ENCODE measurements at regions not wholly inside any gene's neighbourhood (a gene's known extent, or its start where the extent isn't known, plus 50 kb on each side); places are given as distances from the start of the nearest gene placed in this dataset.
"Not testable (repeated sequence)": the region's sequence is repeated elsewhere in the genome, so short reads cannot be mapped to it uniquely, and the experiment has no call there.

DNA sequence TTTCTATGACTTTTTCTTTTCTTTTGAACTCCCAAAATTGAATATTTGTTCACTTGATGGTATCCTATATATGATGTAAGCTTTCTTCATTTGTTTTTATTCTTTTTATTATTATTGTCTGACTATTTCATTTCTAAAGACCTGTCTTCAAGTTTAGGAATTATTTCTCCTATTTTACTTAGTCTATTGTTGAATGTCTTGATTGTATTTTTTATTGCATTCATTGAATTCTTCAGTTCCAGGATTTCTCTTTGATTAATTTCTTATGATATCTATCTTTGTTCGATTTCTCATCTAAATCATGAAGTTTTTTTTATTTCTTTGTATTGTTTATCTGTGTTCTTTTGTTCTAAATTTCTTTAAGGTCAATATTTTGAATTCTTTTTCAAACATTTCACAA is 238.8 kb downstream of the TTC6 start:
- Mint-ChIP-seq H3K9me3 (peaks cover 0 to 70% (median 49%) of the 10 kb centered on the region in 8 donors), H3K27ac (no peak overlapping the region), H3K4me1 (no peaks in the 10 kb centered on the region), H3K27me3 (no peaks in the 10 kb centered on the region), H3K4me3 (no peak overlapping the region), H3K36me3 (no peaks in the 10 kb centered on the region)
- intact Hi-C loops (cut with micrococcal nuclease), result no loop called here
- no peak overlapping the region for H3K27ac ChIP-seq (ENCODE audit: low read depth, low read length)
- H3K27me3 ChIP-seq (ENCODE audit: insufficient read depth, low read length), result no peaks in the 10 kb centered on the region
- CTCF ChIA-PET (ENCODE audit: partially characterized antibody), result no interaction called here
- H3K4me3 ChIP-seq (ENCODE audit: low read length in 2 of 2), result no peak overlapping the region
- no peak for DNase-seq
- H3K36me3 ChIP-seq (ENCODE audit: insufficient read depth, low read length), result no peaks in the 10 kb centered on the region
- no peaks in the 10 kb centered on the region for H3K9me3 ChIP-seq (ENCODE audit: control insufficient read depth in 1 of 2, low read length in 2 of 2)
- POLR2A ChIA-PET (ENCODE audit: partially characterized antibody), result no interaction called here
- H3K4me1 ChIP-seq (ENCODE audit: insufficient read depth, low read length), result no peaks in the 10 kb centered on the region

DNA sequence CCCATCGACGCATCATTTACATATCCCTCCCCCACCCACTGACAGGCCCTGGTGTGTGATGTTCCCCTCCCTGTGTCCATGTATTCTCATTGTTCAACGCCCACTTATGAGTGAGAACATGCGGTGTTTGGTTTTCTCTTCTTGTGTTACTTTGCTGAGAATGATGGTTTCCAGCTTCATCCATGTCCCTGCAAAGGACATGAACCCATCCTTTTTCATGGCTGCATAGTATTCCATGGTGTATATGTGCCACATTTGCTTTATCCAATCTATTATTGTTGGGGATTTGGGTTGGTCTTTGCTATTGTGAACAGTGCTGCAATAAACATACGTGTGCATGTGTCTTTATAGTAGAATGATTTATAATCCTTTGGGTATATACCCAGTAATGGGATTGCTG is 243.3 kb downstream of the TTC6 start:
- H3K9me3 ChIP-seq (ENCODE audit: control insufficient read depth in 1 of 2, low read length in 2 of 2); H3K27me3 ChIP-seq (ENCODE audit: insufficient read depth, low read length); H3K4me3 Mint-ChIP-seq; H3K36me3 Mint-ChIP-seq; H3K4me3 ChIP-seq (ENCODE audit: low read length in 2 of 2); H3K36me3 ChIP-seq (ENCODE audit: insufficient read depth, low read length); H3K4me1 Mint-ChIP-seq; H3K27ac Mint-ChIP-seq; H3K4me1 ChIP-seq (ENCODE audit: insufficient read depth, low read length); DNase-seq; intact Hi-C loops (cut with micrococcal nuclease); H3K27ac ChIP-seq (ENCODE audit: low read depth, low read length); H3K27me3 Mint-ChIP-seq; POLR2A ChIA-PET (ENCODE audit: partially characterized antibody); CTCF ChIA-PET (ENCODE audit: partially characterized antibody): not testable (repeated sequence)
- peaks cover 3 to 47% (median 29%) of the 10 kb centered on the region in 8 donors for H3K9me3 Mint-ChIP-seq

DNA sequence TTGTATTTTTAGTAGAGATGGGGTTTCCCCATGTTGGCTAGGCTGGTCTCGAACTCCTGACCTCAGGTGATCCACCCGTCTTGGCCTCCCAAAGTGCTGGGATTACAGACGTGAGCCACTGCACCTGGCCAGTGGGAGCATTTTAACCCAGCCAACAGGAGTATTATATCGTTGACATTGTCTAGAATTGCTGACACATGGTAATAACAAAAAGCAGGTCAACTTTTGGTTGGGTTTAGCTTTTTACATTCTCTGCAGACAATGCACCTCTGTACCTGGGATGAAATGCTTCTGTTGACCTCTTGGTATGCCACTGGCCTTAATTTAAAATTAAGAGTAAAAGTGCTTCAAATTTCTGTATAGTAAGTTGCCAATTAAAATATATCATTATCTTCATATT is 245.6 kb downstream of the TTC6 start:
- intact Hi-C loops (cut with micrococcal nuclease); H3K27ac Mint-ChIP-seq; H3K4me3 Mint-ChIP-seq; H3K4me1 Mint-ChIP-seq; H3K9me3 ChIP-seq (ENCODE audit: control insufficient read depth in 1 of 2, low read length in 2 of 2); H3K4me1 ChIP-seq (ENCODE audit: insufficient read depth, low read length); H3K27ac ChIP-seq (ENCODE audit: low read depth, low read length); H3K27me3 ChIP-seq (ENCODE audit: insufficient read depth, low read length); H3K4me3 ChIP-seq (ENCODE audit: low read length in 2 of 2); DNase-seq; H3K36me3 Mint-ChIP-seq; POLR2A ChIA-PET (ENCODE audit: partially characterized antibody); CTCF ChIA-PET (ENCODE audit: partially characterized antibody); H3K36me3 ChIP-seq (ENCODE audit: insufficient read depth, low read length); H3K27me3 Mint-ChIP-seq: not testable (repeated sequence)
- peaks cover 2 to 24% (median 12%) of the 10 kb centered on the region in 8 donors for H3K9me3 Mint-ChIP-seq

GRCh38 chr14:37842106-37842505 is 246.7 kb downstream of the TTC6 start:
- peaks cover 0 to 22% (median 10%) of the 10 kb centered on the region in 8 donors for H3K9me3 Mint-ChIP-seq
- H3K27ac Mint-ChIP-seq, result no peak overlapping the region
- CTCF ChIA-PET (ENCODE audit: partially characterized antibody), result no interaction called here
- no peaks in the 10 kb centered on the region for H3K4me1 Mint-ChIP-seq
- no peak for DNase-seq
- POLR2A ChIA-PET (ENCODE audit: partially characterized antibody), result no interaction called here
- H3K27me3 ChIP-seq (ENCODE audit: insufficient read depth, low read length), result no peaks in the 10 kb centered on the region
- H3K4me1 ChIP-seq (ENCODE audit: insufficient read depth, low read length), result no peaks in the 10 kb centered on the region
- intact Hi-C loops (cut with micrococcal nuclease), result no loop called here
- H3K4me3 ChIP-seq (ENCODE audit: low read length in 2 of 2), result no peak overlapping the region
- no peaks in the 10 kb centered on the region for H3K9me3 ChIP-seq (ENCODE audit: control insufficient read depth in 1 of 2, low read length in 2 of 2)
- H3K27me3 Mint-ChIP-seq, result peaks cover 2 to 6% of the 10 kb centered on the region in 2 donors
- H3K4me3 Mint-ChIP-seq, result no peak overlapping the region
- H3K36me3 ChIP-seq (ENCODE audit: insufficient read depth, low read length), result no peaks in the 10 kb centered on the region
- no peak overlapping the region for H3K27ac ChIP-seq (ENCODE audit: low read depth, low read length)
- no peaks in the 10 kb centered on the region for H3K36me3 Mint-ChIP-seq

DNA sequence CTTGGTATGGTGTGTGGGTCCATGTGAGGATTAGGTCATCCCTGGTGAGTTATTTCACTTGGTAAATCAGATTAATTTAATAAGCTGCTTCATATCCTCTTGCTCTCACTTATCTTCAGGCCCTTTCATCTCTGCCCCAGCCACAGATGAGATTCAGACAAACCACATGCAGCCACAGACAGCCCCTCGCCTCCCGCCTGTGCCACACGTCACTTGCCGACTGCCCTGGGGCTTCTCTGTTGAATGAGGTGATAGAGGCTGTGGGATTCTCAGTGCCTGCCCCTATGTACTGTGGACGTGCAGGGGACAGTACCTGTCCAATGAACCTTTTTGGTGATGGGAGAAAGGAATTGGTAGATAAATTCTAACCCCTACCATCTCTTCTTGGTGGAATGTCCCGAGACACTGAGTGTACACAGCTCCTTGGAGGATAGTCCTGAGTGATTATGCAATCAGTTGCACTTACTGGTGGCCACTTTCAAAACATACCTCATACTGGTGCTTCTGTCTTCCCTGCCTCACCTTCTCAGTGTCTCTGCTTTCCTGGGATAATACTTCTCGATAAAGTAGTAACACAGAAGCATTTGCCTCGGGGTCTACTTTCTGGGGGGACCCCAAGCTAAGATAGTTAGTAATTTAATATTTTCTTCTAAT is 248.7 kb downstream of the TTC6 start:
- ChIA-PET POLR2A (ENCODE audit: partially characterized antibody) (no interaction called here), CTCF (ENCODE audit: partially characterized antibody) (no interaction called here)
- no peaks in the 10 kb centered on the region for H3K27me3 ChIP-seq (ENCODE audit: insufficient read depth, low read length)
- DNase-seq, result no peak
- Mint-ChIP-seq H3K27ac (no peak overlapping the region), H3K9me3 (peaks cover 0 to 11% (median 4%) of the 10 kb centered on the region in 8 donors), H3K4me3 (no peak overlapping the region), H3K36me3 (no peaks in the 10 kb centered on the region), H3K4me1 (no peaks in the 10 kb centered on the region), H3K27me3 (peaks cover 2 to 7% of the 10 kb centered on the region in 2 donors)
- no peaks in the 10 kb centered on the region for H3K9me3 ChIP-seq (ENCODE audit: control insufficient read depth in 1 of 2, low read length in 2 of 2)
- no peak overlapping the region for H3K27ac ChIP-seq (ENCODE audit: low read depth, low read length)
- no peaks in the 10 kb centered on the region for H3K4me1 ChIP-seq (ENCODE audit: insufficient read depth, low read length)
- H3K36me3 ChIP-seq (ENCODE audit: insufficient read depth, low read length), result no peaks in the 10 kb centered on the region
- no peak overlapping the region for H3K4me3 ChIP-seq (ENCODE audit: low read length in 2 of 2)
- intact Hi-C loops (cut with micrococcal nuclease), result no loop called here

DNA sequence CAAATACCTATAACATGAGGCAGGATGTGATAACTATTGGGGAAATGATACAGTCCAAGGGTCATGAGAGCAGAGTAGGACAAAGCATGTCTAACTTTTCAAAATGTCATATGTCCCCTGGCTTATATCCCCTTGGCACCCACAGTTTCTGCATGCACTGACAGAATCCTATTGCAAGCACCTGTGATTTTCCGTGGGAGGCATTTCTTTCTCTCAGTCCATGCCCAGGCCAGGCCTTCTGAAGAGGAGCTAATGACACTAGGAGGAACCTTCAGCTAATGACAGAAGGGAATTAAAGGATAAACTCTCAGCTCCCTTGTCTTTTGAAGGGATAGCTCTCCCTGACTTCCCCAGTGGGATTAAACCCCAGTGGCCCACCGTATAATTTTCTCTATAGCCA is 249.2 kb downstream of the TTC6 start:
- no peaks in the 10 kb centered on the region for H3K36me3 Mint-ChIP-seq
- peaks cover 0 to 5% (median 3%) of the 10 kb centered on the region in 8 donors for H3K9me3 Mint-ChIP-seq
- intact Hi-C loops (cut with micrococcal nuclease), result no loop called here
- no peak overlapping the region for H3K27ac Mint-ChIP-seq
- ChIA-PET CTCF (ENCODE audit: partially characterized antibody) (no interaction called here), POLR2A (ENCODE audit: partially characterized antibody) (no interaction called here)
- Histone ChIP-seq H3K36me3 (ENCODE audit: insufficient read depth, low read length) (no peaks in the 10 kb centered on the region), H3K27ac (ENCODE audit: low read depth, low read length) (no peak overlapping the region), H3K9me3 (ENCODE audit: control insufficient read depth in 1 of 2, low read length in 2 of 2) (no peaks in the 10 kb centered on the region), H3K27me3 (ENCODE audit: insufficient read depth, low read length) (no peaks in the 10 kb centered on the region), H3K4me3 (ENCODE audit: low read length in 2 of 2) (no peak overlapping the region), H3K4me1 (ENCODE audit: insufficient read depth, low read length) (no peaks in the 10 kb centered on the region)
- DNase-seq, result no peak
- no peaks in the 10 kb centered on the region for H3K4me1 Mint-ChIP-seq
- no peak overlapping the region for H3K4me3 Mint-ChIP-seq
- H3K27me3 Mint-ChIP-seq, result peaks cover 2 to 6% of the 10 kb centered on the region in 2 donors

- Histone ChIP-seq H3K27ac (ENCODE audit: low read depth, low read length) (no peak overlapping the region), H3K9me3 (ENCODE audit: control insufficient read depth in 1 of 2, low read length in 2 of 2) (no peaks in the 10 kb centered on the region), H3K36me3 (ENCODE audit: insufficient read depth, low read length) (no peaks in the 10 kb centered on the region), H3K27me3 (ENCODE audit: insufficient read depth, low read length) (no peaks in the 10 kb centered on the region), H3K4me3 (ENCODE audit: low read length in 2 of 2) (no peak overlapping the region), H3K4me1 (ENCODE audit: insufficient read depth, low read length) (no peaks in the 10 kb centered on the region)
- peaks cover 2 to 9% of the 10 kb centered on the region in 2 donors for H3K27me3 Mint-ChIP-seq
- H3K4me1 Mint-ChIP-seq, result no peaks in the 10 kb centered on the region
- no peak overlapping the region for H3K27ac Mint-ChIP-seq
- intact Hi-C loops (cut with micrococcal nuclease), result no loop called here
- no peaks in the 10 kb centered on the region for H3K36me3 Mint-ChIP-seq
- no peak for DNase-seq
- H3K4me3 Mint-ChIP-seq, result no peak overlapping the region
- H3K9me3 Mint-ChIP-seq, result no peaks in the 10 kb centered on the region
- CTCF ChIA-PET (ENCODE audit: partially characterized antibody), result no interaction called here
- POLR2A ChIA-PET (ENCODE audit: partially characterized antibody), result no interaction called here
Observed at GRCh38 chr14:37848985-37849621, 253.7 kb downstream of the TTC6 start.

All from CD4-positive, alpha-beta memory T cell (primary cell).